GM12878 (cell line): ENCODE measurements at regions not wholly inside any gene's neighbourhood (a gene's known extent, or its start where the extent isn't known, plus 50 kb on each side); places are given as distances from the start of the nearest gene placed in this dataset.

Experiments
- CEBPB ChIP-seq, 2 experiments: fragments of 150-350 bp in 1 of 2; IDR thresholded peaks; 2 replicates each; pipeline ENCODE4 v1.6.1; 2012 to 2014; ENCODE audit warnings: low read depth in 2 of 2, low read length in 2 of 2, borderline replicate concordance in 1 of 2, inconsistent platforms in 1 of 2
- CHD2 ChIP-seq: IDR thresholded peaks from 2 replicates; pipeline ENCODE4 v1.6.1; 2011; ENCODE audit warnings: low read depth, low read length, improper control_type of control experiment, borderline replicate concordance
- GABPA ChIP-seq: IDR thresholded peaks from 2 replicates; pipeline ENCODE4 v1.6.1; 2014; ENCODE audit warnings: antibody characterized with exemption, low read depth, mild to moderate bottlenecking, inconsistent platforms
- MAX ChIP-seq: IDR thresholded peaks from 2 replicates; pipeline ENCODE4 v1.6.1; 2012; ENCODE audit warnings: low read depth, low read length, improper control_type of control experiment
- POLR2A ChIP-seq: IDR thresholded peaks from 2 replicates; pipeline ENCODE4 v1.6.1; 2011; ENCODE audit warnings: low read depth, mild to moderate bottlenecking, low read length

- no peak for TF ChIP-seq MAX
- TF ChIP-seq CHD2, result no peak
- no peak for TF ChIP-seq CEBPB (IDR thresholded peaks at IDR 0.05; ENCODE audit: borderline replicate concordance in 1 of 2, low read depth in 2 of 2, low read length in 2 of 2)
- no peak for TF ChIP-seq GABPA
- no peak for TF ChIP-seq POLR2A
Observed at GRCh38 chr12:86777325-86777724, 521.1 kb upstream of the MGAT4C start.
